ENCODE measurements at regions not wholly inside any gene's neighbourhood (a gene's known extent, or its start where the extent isn't known, plus 50 kb on each side); places are given as distances from the start of the nearest gene placed in this dataset.

DNA sequence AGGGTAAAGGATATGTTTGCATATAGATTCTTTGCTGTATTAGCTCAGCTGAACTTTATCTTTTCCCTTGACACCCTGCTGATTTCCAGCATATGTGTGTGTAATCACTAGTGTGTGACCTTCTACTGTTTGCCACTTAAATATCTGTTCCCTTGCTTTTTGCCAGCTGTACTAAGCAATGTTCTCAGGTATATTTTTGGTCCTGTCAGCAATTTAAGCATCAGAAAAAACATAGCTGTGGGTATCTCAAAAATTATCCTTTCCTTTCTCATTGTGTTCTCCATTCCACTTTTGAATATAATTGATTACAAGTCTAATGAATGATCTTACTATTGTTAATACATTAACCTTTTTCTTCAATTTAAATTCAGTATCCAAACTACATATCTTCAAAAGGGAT is 59.2 kb upstream of the CDH10 start:
- Histone ChIP-seq H2BK12ac (ENCODE audit: low read depth, low read length) (no peak overlapping the region), H3K27me3 (replicated peaks in 1 of 4; ENCODE audit: control insufficient read depth in 3 of 4, extremely low read depth in 1 of 4, insufficient read depth in 3 of 4, low read length in 3 of 4) (no peaks in the 10 kb centered on the region), H2BK120ac (replicated peaks; ENCODE audit: low read depth, low read length) (no peak overlapping the region), H2BK20ac (ENCODE audit: low read length) (no peak overlapping the region), H4K5ac (ENCODE audit: insufficient read length, low read depth, low read length) (no peak overlapping the region), H2AK5ac (ENCODE audit: low read depth, low read length) (no peak overlapping the region), H3K9me3 (ENCODE audit: insufficient read depth in 2 of 2, low read depth in 1 of 2, low read length in 1 of 2) (no peaks in the 10 kb centered on the region), H3K79me2 (ENCODE audit: control insufficient read depth in 1 of 2, insufficient read depth in 2 of 2, low read length in 2 of 2) (no peaks in the 10 kb centered on the region), H3K4me1 (replicated peaks in 1 of 4; ENCODE audit: control insufficient read depth in 3 of 4, insufficient read depth in 4 of 4, low read length in 3 of 4) (no peaks in the 10 kb centered on the region; a peak in 1 of 7 replicates), H3K18ac (ENCODE audit: extremely low read depth, low read length) (no peak overlapping the region), H4K8ac (ENCODE audit: extremely low read depth, insufficient read depth, low read length) (no peak overlapping the region), H3K79me1 (ENCODE audit: low read depth, low read length) (no peaks in the 10 kb centered on the region), H4K20me1 (replicated peaks in 1 of 2; ENCODE audit: control insufficient read depth in 1 of 2, insufficient read depth in 2 of 2, low read length in 2 of 2) (no peaks in the 10 kb centered on the region), H2AFZ (ENCODE audit: low read length) (no peak overlapping the region), H2BK5ac (ENCODE audit: low read depth, low read length) (no peak overlapping the region), H3K4me3 (ENCODE audit: extremely low read depth in 1 of 4, insufficient read depth in 2 of 4, low read depth in 3 of 4, low read length in 4 of 4) (no peak overlapping the region), H4K91ac (replicated peaks; ENCODE audit: insufficient read length, low read length) (no peak overlapping the region), H3K23me2 (ENCODE audit: low read depth, low read length) (no peaks in the 10 kb centered on the region), H3K27ac (ENCODE audit: low read depth, low read length) (no peak overlapping the region), H2BK15ac (ENCODE audit: low read length) (no peak overlapping the region), H3K14ac (ENCODE audit: insufficient read length) (no peak overlapping the region), H3K9ac (replicated peaks in 1 of 4; ENCODE audit: extremely low read depth in 1 of 4, low read depth in 3 of 4, low read length in 3 of 4) (no peak overlapping the region), H3K36me3 (ENCODE audit: control insufficient read depth in 2 of 4, insufficient read depth in 4 of 4, low read length in 3 of 4) (no peaks in the 10 kb centered on the region), H3K23ac (ENCODE audit: insufficient read length) (no peak overlapping the region), H3K4ac (replicated peaks; ENCODE audit: insufficient read length, low read depth, low read length) (no peak overlapping the region), H3K56ac (replicated peaks; ENCODE audit: insufficient read length, low read depth, low read length) (no peak overlapping the region), H3K4me2 (ENCODE audit: insufficient read depth in 1 of 2, low read depth in 2 of 2, low read length in 2 of 2) (no peak overlapping the region)
- FAIRE-seq (no peak), DNase-seq (ENCODE audit: low read depth in 1 of 2, low spot score in 2 of 2) (no peak)
- ChIA-PET CTCF (ENCODE audit: partially characterized antibody) (interaction anchor here (1.0 kb wide), 2 partner anchors 11 to 303 kb away, joined by 3 read pairs; no protein-coding TSS in a partner anchor), POLR2A (ENCODE audit: partially characterized antibody) (no interaction called here)
- TF ChIP-seq KDM5A (IDR thresholded peaks at IDR 0.05; ENCODE audit: low read length) (no peak), SIN3A (conservative IDR thresholded peaks at IDR 0.05 in 1 of 2, IDR thresholded peaks at IDR 0.05 in 1 of 2; ENCODE audit: low read depth in 1 of 2, low read length in 2 of 2) (no peak), CEBPB (IDR thresholded peaks at IDR 0.05; ENCODE audit: low read depth, low read length) (no peak), RAD21 (IDR thresholded peaks at IDR 0.05 in 1 of 2, conservative IDR thresholded peaks at IDR 0.05 in 1 of 2; ENCODE audit: low read depth in 2 of 2, low read length in 2 of 2) (no peak), SIX5 (IDR thresholded peaks at IDR 0.05; ENCODE audit: low read depth, low read length) (no peak), POU5F1 (IDR thresholded peaks at IDR 0.05; ENCODE audit: low read depth, low read length) (no peak), RBBP5 (IDR thresholded peaks at IDR 0.05; ENCODE audit: borderline replicate concordance, low read depth, low read length) (no peak), CBX8 (IDR thresholded peaks at IDR 0.05; ENCODE audit: borderline replicate concordance, low read depth, low read length) (no peak), EP300 (IDR thresholded peaks at IDR 0.05; ENCODE audit: borderline replicate concordance in 1 of 2, low read depth in 2 of 2, low read length in 2 of 2) (no peak), PHF8 (conservative IDR thresholded peaks at IDR 0.05; ENCODE audit: low read depth, low read length) (no peak), RXRA (IDR thresholded peaks at IDR 0.05; ENCODE audit: insufficient read depth, low read depth, low read length) (no peak), TAF1 (IDR thresholded peaks at IDR 0.05; ENCODE audit: low read depth, low read length) (no peak), JUN (IDR thresholded peaks at IDR 0.05; ENCODE audit: low read depth, low read length) (no peak)
- TF ChIP-seq, protein P1, sequence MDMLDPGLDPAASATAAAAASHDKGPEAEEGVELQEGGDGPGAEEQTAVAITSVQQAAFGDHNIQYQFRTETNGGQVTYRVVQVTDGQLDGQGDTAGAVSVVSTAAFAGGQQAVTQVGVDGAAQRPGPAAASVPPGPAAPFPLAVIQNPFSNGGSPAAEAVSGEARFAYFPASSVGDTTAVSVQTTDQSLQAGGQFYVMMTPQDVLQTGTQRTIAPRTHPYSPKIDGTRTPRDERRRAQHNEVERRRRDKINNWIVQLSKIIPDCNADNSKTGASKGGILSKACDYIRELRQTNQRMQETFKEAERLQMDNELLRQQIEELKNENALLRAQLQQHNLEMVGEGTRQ (IDR thresholded peaks at IDR 0.05; ENCODE audit: low read length), result no peak

Measured in H1 (cell line).